Heart right ventricle (tissue), 16 donors: ENCODE measurements at regions not wholly inside any gene's neighbourhood (a gene's known extent, or its start where the extent isn't known, plus 50 kb on each side); places are given as distances from the start of the nearest gene placed in this dataset.

Experiments
- ATAC-seq, 8 donors: fragments of 200-7000 bp; cut with Tn5 transposase; one replicate each; pipeline ENCODE4 v1.9.1; 2020; ENCODE audit warnings: mild to moderate bottlenecking in 8 of 8, moderate library complexity in 8 of 8, moderate number of reproducible peaks in 1 of 8
- DNase-seq, 2 donors: peaks; one replicate each; pipeline ENCODE4 v3.0.0-alpha.2; 2020
- H3K27ac ChIP-seq, 10 donors: fragments of 200-600 bp; sonication (generic) in 2 of 10; one replicate each; pipeline versions ENCODE4 v1.5.0 to v1.8.0; 2020 to 2022; ENCODE audit warnings: mild to moderate bottlenecking in 3 of 10
- H3K27me3 ChIP-seq, 7 donors: fragments of 200-600 bp; one replicate each; pipeline ENCODE4 v1.8.0; 2021 to 2022; ENCODE audit warnings: mild to moderate bottlenecking in 2 of 7
- H3K36me3 ChIP-seq, 9 donors: fragments of 200-600 bp; sonication (generic) in 1 of 9; one replicate each; pipeline versions ENCODE4 v1.5.0 to v1.8.0; 2020 to 2022; ENCODE audit warnings: mild to moderate bottlenecking in 2 of 9
- H3K4me1 ChIP-seq, 9 donors: fragments of 200-600 bp; sonication (generic) in 1 of 9; one replicate each; pipeline versions ENCODE4 v1.5.0 to v1.8.0; 2020 to 2022; ENCODE audit warnings: mild to moderate bottlenecking in 4 of 9
- H3K4me3 ChIP-seq, 10 donors: fragments of 200-600 bp; sonication (generic) in 2 of 10; one replicate each; pipeline versions ENCODE4 v1.5.0 to v1.8.0; 2020 to 2022; ENCODE audit warnings: mild to moderate bottlenecking in 7 of 10, moderate library complexity in 2 of 10
- H3K9me3 ChIP-seq, 11 donors: fragments of 200-600 bp in 10 of 11; sonication (generic) in 2 of 11; one replicate each; pipeline versions ENCODE4 v1.5.0 to v1.8.0; 2013 to 2022; ENCODE audit warnings: mild to moderate bottlenecking in 2 of 11, control low read depth in 1 of 11, moderate library complexity in 1 of 11
- WGBS, 2 donors: extraction: QIAGEN DNeasy Blood & Tissue Kit; methylation state at CpG; one replicate each; pipeline ENCODE4 v1.1.7; 2013; ENCODE audit warnings: inconsistent platforms in 1 of 2; 5-methylcytosine and 5-hydroxymethylcytosine counted together
- intact Hi-C, 10 donors: fragments of 100-400 bp; cut with DNase I; formaldehyde crosslinking; loops; one replicate each; pipeline versions ENCODE4 v1.11.1 to v1.14.2; 2022
- TF ChIP-seq, protein P1 (sequence below), 9 donors: fragments of 200-600 bp; sonication (generic) in 2 of 9; IDR thresholded peaks; one replicate each; pipeline versions ENCODE4 v1.5.0 to v1.8.0; 2021 to 2022; ENCODE audit warnings: antibody characterized with exemption in 9 of 9, mild to moderate bottlenecking in 5 of 9, moderate library complexity in 1 of 9
- donor health status: Arrhythmogenic right ventricular cardiomyopathy.
- donor health status: ischemic (EF 13 %, LVEDD 7.1; RV severe dilation, severe dysfunction).
- donor health status: healthy with polysubstance abuse.
- donor health status: DM: no; HTN: yes; CAD: no.
- donor health status: DM: no; HTN: no; CAD: no.
- donor health status: ischemic (EF 25% LVEDD 6.9; RV normal size, moderate dysfunction).
- donor health status: ischemic (EF 25% LVEDD 5.7; RV mildly dilated, moderate dysfunction).
- donor health status: healthy.
- donor health status: DM: yes; HTN: yes; CAD: no.
- donor health status: Ischemic cardiomyopathy.
- donor health status: ischemic (EF 35%, LVEDD 5.7; RV mildly dilated, moderate dysfunction).
- donor health status: nonischemic (EF 11% LVEDD 7.7; RV severe dilation, severe dysfunction).
- donor health status: DM: yes; HTN: yes; CAD: no.
- donor health status: PGD.
- donor health status: ischemic (EF 29% LVEDD 5.4; RV normal size, mild dysfunction).
- donor health status: nonischemic (EF 23%, LVEDD 6.1; RV moderate dilation, normal function).

- ATAC-seq (no peak), DNase-seq (no peak)
- WGBS, 2 donors, result 88% methylated on average over 11 of the region's 11 CpGs
- no peaks in the 10 kb centered on the region for H3K36me3 ChIP-seq
- H3K4me3 ChIP-seq, result no peak overlapping the region
- H3K27me3 ChIP-seq, result peaks cover 0 to 3% (median 0%) of the 10 kb centered on the region in 7 donors
- H3K9me3 ChIP-seq, result no peaks in the 10 kb centered on the region
- no peak overlapping the region for H3K27ac ChIP-seq
- TF ChIP-seq, protein P1, sequence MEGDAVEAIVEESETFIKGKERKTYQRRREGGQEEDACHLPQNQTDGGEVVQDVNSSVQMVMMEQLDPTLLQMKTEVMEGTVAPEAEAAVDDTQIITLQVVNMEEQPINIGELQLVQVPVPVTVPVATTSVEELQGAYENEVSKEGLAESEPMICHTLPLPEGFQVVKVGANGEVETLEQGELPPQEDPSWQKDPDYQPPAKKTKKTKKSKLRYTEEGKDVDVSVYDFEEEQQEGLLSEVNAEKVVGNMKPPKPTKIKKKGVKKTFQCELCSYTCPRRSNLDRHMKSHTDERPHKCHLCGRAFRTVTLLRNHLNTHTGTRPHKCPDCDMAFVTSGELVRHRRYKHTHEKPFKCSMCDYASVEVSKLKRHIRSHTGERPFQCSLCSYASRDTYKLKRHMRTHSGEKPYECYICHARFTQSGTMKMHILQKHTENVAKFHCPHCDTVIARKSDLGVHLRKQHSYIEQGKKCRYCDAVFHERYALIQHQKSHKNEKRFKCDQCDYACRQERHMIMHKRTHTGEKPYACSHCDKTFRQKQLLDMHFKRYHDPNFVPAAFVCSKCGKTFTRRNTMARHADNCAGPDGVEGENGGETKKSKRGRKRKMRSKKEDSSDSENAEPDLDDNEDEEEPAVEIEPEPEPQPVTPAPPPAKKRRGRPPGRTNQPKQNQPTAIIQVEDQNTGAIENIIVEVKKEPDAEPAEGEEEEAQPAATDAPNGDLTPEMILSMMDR (IDR thresholded peaks at IDR 0.05), result no peak
- H3K4me1 ChIP-seq, result peaks cover 0 to 7% (median 0%) of the 10 kb centered on the region in 9 donors
- intact Hi-C loops, result no loop called here
These were observed 114.8 kb upstream of the RFLNA start for GRCh38 chr12:124179936-124180607.

DNA sequence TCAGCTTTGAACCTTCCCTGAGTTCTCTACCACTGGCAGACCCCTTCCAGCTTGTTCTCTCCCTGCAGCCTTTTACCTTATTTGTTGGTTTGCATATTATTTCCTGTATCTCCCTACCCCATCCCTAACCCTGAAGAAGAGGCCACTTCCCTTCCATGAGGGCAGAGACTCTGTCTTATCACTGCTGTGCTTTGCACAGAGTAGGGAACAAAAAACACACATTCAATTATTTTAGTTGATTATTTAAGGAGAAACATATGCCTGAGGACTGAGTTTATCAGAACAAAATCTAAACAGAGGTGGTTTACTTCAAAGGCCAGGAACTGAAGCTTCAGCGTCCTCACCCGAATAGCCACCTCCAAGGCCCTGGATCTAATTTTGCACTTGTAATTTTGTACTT lies 111.7 kb upstream of the RFLNA start:
- Histone ChIP-seq H3K27me3 (no peaks in the 10 kb centered on the region), H3K36me3 (no peaks in the 10 kb centered on the region), H3K27ac (no peak overlapping the region), H3K9me3 (no peaks in the 10 kb centered on the region), H3K4me1 (peaks cover 0 to 8% (median 6%) of the 10 kb centered on the region in 9 donors), H3K4me3 (no peak overlapping the region)
- TF ChIP-seq, protein P1 (IDR thresholded peaks at IDR 0.05), result no peak
- no peak for ATAC-seq
- 61 to 91% methylated on average over 2 of the region's 2 CpGs for WGBS, 2 donors
- no peak for DNase-seq
- intact Hi-C loops, result no loop called here

- H3K36me3 ChIP-seq, result no peaks in the 10 kb centered on the region
- peaks cover 0 to 21% (median 18%) of the 10 kb centered on the region in 9 donors for H3K4me1 ChIP-seq
- no peaks in the 10 kb centered on the region for H3K9me3 ChIP-seq
- intact Hi-C loops, result no loop called here
- no peak overlapping the region for H3K4me3 ChIP-seq
- no peak overlapping the region for H3K27ac ChIP-seq
- H3K27me3 ChIP-seq, result no peaks in the 10 kb centered on the region
- TF ChIP-seq, protein P1 (IDR thresholded peaks at IDR 0.05), result no peak
- ATAC-seq (no peak), DNase-seq (no peak)
- 77 to 88% methylated on average over 18 of the region's 18 CpGs for WGBS, 2 donors
These were observed 110.4 kb upstream of the RFLNA start for GRCh38 chr12:124184456-124184855.

GRCh38 chr12:124185971-124186686 lies 108.8 kb upstream of the RFLNA start:
- no peak for ATAC-seq
- 82 to 83% methylated on average over 15 of the region's 15 CpGs for WGBS, 2 donors
- no peaks in the 10 kb centered on the region for H3K27me3 ChIP-seq
- intact Hi-C loops, result no loop called here
- no peak overlapping the region for H3K4me3 ChIP-seq
- DNase-seq, result no peak
- no peak overlapping the region for H3K27ac ChIP-seq
- H3K9me3 ChIP-seq, result no peaks in the 10 kb centered on the region
- no peaks in the 10 kb centered on the region for H3K36me3 ChIP-seq
- TF ChIP-seq, protein P1 (IDR thresholded peaks at IDR 0.05), result no peak
- H3K4me1 ChIP-seq, result peaks cover 0 to 29% (median 18%) of the 10 kb centered on the region in 9 donors
